GM06990 (cell line): ENCODE measurements at regions not wholly inside any gene's neighbourhood (a gene's known extent, or its start where the extent isn't known, plus 50 kb on each side); places are given as distances from the start of the nearest gene placed in this dataset.

Source experiments
- DNase-seq: peaks from one replicate; pipeline ENCODE4 v3.0.0-alpha.2; 2011; ENCODE audit not compliant: insufficient read length; ENCODE audit errors: extremely low read depth
- H3K27me3 ChIP-seq: replicated peaks from 2 replicates; pipeline ENCODE4 v1.6.0; 2011; ENCODE audit warnings: low read length; ENCODE audit not compliant: control insufficient read depth, insufficient read depth
- H3K36me3 ChIP-seq: 2 replicates; pipeline ENCODE4 v1.5.1; 2011; ENCODE audit warnings: low read length; ENCODE audit not compliant: control insufficient read depth, insufficient read depth
- H3K4me3 ChIP-seq: replicated peaks from 2 replicates; pipeline ENCODE4 v1.5.1; 2011; ENCODE audit warnings: low read depth, mild to moderate bottlenecking, control low read depth, low read length
- TF ChIP-seq, protein P1 (sequence below): IDR thresholded peaks from 2 replicates; pipeline ENCODE4 v1.5.1; 2011; ENCODE audit warnings: low read length, control low read depth, mild to moderate bottlenecking, inconsistent platforms; ENCODE audit not compliant: insufficient read depth, poor library complexity, severe bottlenecking

DNA sequence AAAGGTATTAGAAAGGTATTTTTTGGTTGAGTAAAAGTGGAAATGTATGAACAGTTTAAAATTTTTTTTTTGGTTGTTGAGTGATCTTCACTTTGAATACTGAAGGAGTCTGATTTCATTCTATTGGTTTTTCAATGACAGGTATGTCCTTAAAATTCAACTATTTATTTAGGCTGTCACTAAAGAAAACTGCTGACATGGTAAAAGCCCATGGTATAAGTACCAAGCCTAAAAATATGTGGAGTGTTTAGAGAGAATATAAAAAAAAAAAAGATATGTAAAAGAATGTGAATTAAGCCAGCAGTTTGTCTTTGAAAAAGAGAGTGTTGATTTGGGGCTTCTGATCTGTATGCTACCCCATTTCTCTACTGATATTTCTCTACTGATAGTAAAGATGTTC lies 90.3 kb upstream of the SUCLG2 start:
- no peak for DNase-seq
- Histone ChIP-seq H3K36me3 (no peaks in the 10 kb centered on the region), H3K27me3 (no peaks in the 10 kb centered on the region), H3K4me3 (no peak overlapping the region)
- TF ChIP-seq, protein P1, sequence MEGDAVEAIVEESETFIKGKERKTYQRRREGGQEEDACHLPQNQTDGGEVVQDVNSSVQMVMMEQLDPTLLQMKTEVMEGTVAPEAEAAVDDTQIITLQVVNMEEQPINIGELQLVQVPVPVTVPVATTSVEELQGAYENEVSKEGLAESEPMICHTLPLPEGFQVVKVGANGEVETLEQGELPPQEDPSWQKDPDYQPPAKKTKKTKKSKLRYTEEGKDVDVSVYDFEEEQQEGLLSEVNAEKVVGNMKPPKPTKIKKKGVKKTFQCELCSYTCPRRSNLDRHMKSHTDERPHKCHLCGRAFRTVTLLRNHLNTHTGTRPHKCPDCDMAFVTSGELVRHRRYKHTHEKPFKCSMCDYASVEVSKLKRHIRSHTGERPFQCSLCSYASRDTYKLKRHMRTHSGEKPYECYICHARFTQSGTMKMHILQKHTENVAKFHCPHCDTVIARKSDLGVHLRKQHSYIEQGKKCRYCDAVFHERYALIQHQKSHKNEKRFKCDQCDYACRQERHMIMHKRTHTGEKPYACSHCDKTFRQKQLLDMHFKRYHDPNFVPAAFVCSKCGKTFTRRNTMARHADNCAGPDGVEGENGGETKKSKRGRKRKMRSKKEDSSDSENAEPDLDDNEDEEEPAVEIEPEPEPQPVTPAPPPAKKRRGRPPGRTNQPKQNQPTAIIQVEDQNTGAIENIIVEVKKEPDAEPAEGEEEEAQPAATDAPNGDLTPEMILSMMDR = no peak

DNA sequence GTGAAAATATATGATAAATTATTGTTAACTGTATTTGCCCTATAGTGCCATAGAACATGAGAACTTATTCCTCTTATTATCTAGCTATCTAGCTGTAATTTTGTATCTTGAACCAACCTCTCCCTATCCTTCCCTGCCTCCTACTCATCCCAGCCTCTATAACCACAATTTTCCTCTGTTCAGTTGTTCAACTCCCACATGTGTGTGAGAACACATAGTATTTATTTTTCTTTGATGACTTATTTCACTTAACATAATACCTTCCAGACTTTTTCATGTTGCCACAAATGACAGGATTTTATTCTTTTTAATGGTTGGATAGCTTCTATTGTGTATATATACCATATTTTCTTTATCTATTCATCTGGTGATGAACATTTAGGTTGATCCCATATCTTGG lies 85.4 kb upstream of the SUCLG2 start:
- Histone ChIP-seq H3K36me3 (no peaks in the 10 kb centered on the region), H3K4me3 (no peak overlapping the region), H3K27me3 (no peaks in the 10 kb centered on the region)
- DNase-seq = no peak
- TF ChIP-seq, protein P1 = no peak

DNA sequence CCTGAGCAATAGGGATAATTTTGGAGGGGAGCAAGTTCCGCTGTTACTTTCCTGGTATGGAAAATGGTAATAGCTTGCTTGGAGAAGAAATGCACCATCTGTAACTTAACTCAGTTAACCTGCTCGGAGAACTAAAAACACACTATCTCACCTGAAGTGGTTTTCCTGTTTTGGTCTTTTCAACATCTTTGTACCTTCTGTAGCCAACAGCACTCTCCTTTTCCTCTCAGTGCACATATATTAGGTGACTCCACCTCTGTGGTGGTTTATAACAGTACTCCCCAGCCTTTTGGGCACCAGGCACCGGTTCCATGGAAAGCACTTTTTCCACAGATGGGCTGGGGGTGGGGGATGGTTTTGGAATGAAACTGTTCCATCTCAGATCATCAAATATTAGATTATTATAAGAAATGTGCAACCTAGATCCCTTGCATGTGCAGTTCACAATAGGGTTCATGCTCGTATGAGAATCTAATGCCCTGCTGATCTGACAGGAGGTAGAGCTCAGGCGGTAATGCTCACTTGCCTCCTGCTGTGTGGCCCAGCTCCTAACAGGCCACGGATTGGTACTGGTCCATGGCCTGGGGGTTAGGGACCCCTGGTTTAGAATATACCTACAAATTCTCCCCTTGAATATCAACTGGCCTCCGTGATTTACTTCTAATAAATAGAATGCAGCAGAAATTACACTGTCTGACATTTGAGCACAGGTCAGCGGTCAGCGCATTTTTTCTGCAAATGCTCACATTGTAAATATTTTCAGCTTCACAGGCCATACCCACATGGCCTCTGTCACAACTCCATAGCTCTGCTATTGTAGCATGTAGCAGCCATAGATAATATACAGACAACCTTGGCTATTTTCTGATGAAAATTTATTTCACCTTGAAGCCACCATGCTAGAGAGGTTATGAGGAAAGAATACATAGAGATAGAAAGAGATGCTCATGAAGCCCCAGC lies 83.8 kb upstream of the SUCLG2 start:
- H3K36me3 ChIP-seq = no peaks in the 10 kb centered on the region
- no peak for DNase-seq
- no peak overlapping the region for H3K4me3 ChIP-seq
- TF ChIP-seq, protein P1 = no peak
- H3K27me3 ChIP-seq = no peaks in the 10 kb centered on the region

DNA sequence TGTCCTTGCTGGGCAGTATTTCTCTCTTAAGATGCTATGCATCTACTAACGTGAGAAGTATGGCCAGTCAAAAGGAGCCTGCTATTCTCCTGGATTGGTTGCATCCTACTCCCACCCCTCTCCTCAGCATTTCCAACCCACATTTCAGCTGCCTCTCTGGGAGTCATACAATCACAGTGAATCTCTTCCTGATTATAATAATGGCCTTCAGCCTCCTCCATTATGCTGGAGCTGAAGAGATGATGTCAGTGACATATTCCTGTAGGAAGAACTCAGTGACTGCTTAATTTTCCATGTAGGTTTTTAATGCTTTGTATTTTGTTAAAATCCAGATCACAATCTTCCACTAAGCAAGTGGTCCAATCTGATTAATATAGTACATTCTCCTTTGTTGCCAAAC lies 82.7 kb upstream of the SUCLG2 start:
- Histone ChIP-seq H3K27me3 (no peaks in the 10 kb centered on the region), H3K36me3 (no peaks in the 10 kb centered on the region), H3K4me3 (no peak overlapping the region)
- no peak for DNase-seq
- TF ChIP-seq, protein P1 = no peak

DNA sequence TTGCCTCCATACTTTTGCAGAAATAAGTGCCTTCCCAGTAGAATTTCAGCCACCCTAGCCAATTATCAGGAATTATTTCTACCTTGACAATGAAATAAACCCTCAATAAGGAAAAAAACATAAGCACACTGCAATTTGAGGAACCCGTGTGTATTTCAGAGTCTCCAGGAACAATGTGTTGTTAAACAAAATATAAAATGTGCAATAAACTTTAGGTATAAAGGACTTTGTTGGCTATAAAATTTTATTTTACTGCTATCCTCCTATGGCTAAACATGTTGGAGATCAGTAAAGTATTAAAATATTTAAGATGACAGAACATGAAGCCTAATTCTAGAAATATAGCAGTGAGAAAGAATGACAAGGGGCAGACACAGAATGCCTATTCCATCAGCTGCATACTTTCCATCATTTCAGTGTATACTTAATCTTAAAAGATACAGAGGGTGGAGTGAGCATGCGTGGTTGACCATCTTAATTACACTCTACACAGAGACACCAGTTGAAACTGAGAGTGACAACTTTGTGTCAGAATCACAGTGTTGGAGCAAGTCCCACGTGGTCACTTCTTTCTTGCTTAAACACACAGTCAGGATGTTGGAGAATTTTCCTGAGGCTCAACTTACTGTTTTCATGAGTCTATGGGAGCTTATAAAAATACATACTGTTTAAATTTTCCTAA lies 79.0 kb upstream of the SUCLG2 start:
- no peak for DNase-seq
- Histone ChIP-seq H3K27me3 (no peaks in the 10 kb centered on the region), H3K36me3 (no peaks in the 10 kb centered on the region), H3K4me3 (no peak overlapping the region)
- TF ChIP-seq, protein P1 = no peak
